Fibroblast of pulmonary artery (primary cell): ENCODE measurements at regions not wholly inside any gene's neighbourhood (a gene's known extent, or its start where the extent isn't known, plus 50 kb on each side); places are given as distances from the start of the nearest gene placed in this dataset.

Source experiments
- DNase-seq: peaks from one replicate; pipeline ENCODE4 v3.0.0-alpha.2; 2010; ENCODE audit warnings: low read depth
- H3K4me3 ChIP-seq: replicated peaks from 2 replicates; pipeline ENCODE4 v1.5.1; 2011; ENCODE audit warnings: low read depth, mild to moderate bottlenecking, control low read depth, low read length, moderate library complexity
- CTCF ChIP-seq: IDR thresholded peaks from 2 replicates; pipeline ENCODE4 v1.5.1; 2011; ENCODE audit warnings: mild to moderate bottlenecking, control low read depth, low read length, inconsistent platforms; ENCODE audit errors: missing control alignments

DNA sequence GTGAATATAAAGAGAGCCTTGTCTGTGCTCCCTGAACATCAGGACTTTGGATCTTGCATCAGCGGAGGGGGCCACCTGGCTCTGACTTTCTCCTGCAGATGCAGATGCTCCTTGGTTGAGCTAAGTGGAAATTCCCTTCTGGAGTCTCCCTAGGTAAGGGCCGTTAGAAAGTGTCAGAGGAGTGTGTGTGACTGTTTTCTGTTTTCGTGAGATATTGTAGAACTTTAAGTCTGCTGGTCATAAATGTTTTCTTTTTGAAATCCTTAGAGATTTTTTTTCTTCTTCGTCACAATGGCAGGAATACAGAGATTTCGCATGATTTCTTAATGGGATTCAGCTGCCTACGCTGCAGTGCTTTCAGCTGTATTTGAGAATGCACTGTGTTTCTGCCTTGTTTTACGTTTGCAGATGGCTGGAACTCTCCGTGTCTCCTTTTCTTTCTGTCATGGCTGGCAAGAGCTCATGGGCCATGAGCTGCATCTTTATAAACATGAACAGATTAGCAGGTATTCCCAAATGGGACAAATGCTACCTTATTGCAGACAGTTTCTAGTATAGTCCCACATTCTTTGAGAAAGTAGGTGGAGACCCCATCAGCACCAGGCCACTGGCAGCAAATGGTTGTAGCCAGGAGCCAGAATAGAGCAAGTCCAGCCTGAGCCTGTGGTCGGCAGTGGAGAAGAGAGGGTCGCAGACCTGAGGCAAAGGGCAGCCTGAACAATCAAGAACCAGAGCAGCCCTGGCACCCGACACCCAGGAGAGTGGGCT, 76.2 kb upstream of the FRMD6 start:
- TF ChIP-seq CTCF: no peak
- H3K4me3 ChIP-seq: no peak overlapping the region
- no peak for DNase-seq

DNA sequence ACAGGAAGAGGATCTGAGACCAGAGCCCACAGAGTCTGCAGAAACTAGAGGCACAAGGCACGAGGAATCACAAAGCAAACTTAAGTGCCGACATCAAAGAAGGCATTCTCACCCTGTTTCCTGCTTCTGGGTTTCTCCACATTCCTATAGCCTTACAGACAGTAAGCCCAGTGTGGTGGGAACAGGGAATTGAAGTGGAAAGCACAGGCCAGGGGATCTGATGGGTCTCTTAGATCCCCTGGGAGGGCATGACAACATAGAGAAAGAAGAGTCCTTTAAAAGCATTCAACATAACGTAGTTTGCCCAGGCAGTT, 75.6 kb upstream of the FRMD6 start:
- no peak overlapping the region for H3K4me3 ChIP-seq
- peak; percentile 14 for DNase-seq
- TF ChIP-seq CTCF: no peak

GRCh38 chr14:51576879-51577278, 74.8 kb upstream of the FRMD6 start:
- no peak overlapping the region for H3K4me3 ChIP-seq
- DNase-seq: no peak
- no peak for TF ChIP-seq CTCF

DNA sequence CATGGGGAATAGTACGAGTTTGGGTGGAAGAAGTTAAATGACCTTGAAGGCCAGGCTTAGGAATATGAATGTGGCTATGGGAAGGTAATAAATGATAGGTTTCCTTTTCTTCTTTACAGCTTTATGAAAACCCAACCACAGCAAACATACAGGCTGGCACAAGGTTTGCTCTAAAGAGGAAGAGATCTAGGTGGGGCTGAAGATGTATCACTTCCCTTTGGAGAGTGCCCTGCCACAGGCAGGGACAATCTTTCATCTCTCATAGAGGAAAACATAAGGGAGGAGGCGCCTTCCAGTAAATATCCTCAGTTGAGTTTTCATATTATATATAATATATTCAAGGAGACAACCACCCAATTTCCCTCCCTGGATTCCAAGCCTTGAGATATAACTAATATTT, 72.9 kb upstream of the FRMD6 start:
- no peak for TF ChIP-seq CTCF
- no peak overlapping the region for H3K4me3 ChIP-seq
- no peak for DNase-seq

DNA sequence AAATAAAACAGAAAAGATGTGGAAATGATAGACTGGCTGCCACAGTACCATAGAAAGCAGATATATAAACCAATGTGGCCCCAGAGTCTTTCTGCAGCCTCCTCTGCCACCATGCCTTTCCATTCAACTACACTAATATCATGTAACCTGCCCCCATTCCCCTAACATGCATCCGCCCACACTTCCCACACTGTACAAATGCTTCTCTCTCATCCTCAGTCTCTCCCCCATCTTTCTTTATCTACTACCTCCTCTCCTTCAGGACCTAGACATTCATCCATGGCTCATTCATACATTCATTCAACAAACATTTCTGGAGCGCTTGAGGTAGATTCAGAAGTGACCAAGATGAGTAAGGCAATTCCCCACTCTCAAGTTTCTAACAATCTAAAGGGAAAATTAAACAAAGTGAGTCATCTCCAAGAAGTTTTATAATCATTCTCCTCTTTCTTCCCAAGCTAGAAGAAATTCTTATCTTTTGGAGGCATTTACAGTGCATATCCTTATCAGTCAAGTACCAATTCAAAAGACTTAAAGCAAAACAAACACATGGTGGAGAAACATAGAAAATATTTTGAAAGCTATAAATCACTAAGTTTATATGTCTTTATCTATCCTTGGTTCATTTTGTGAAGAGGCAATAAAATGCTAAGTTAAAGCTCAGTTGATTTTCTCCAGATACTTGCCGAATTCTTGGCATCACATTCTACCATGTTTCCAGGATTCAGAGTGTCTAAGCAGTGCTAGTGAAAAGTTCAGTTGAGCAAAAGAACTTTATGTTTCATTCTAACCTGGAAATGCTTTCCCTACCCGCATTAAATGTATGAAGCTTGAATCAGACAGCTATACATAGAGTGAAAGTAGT, 70.5 kb upstream of the FRMD6 start:
- no peak for TF ChIP-seq CTCF
- DNase-seq: peak; percentile 59

DNA sequence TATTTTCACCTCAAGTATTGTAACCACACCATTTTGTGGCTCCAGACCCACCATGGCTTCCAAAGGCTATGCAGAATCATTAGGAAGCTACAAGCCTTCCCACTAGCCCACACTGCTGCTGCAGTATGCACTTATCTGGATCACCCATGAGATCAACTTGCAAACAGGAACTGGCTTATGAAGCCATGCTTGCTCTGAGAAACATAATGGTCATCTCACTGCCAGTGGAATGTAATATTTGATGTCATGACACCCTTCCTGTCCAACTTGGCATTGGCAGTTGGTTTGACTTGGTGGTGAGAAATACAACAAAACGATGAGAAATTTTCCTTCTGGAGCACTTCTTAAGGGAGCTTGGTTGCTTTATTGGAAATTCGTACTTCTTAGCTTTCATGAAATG, 69.3 kb upstream of the FRMD6 start:
- no peak for TF ChIP-seq CTCF
- no peak overlapping the region for H3K4me3 ChIP-seq
- DNase-seq: peak; percentile 69

More for the DNA sequence above, 70.5 kb upstream of the FRMD6 start:
- no peak overlapping the region for H3K4me3 ChIP-seq
